GM12801 (cell line): ENCODE measurements at regions not wholly inside any gene's neighbourhood (a gene's known extent, or its start where the extent isn't known, plus 50 kb on each side); places are given as distances from the start of the nearest gene placed in this dataset.

ENCODE experiments used
- CTCF ChIP-seq: IDR thresholded peaks from one replicate; pipeline ENCODE4 v1.5.1; 2011; ENCODE audit warnings: control low read depth; ENCODE audit not compliant: insufficient read length; ENCODE audit errors: extremely low read depth

GRCh38 chr12:107386569-107386968 is 293.2 kb upstream of the CRY1 start:
- TF ChIP-seq CTCF, result no peak

DNA sequence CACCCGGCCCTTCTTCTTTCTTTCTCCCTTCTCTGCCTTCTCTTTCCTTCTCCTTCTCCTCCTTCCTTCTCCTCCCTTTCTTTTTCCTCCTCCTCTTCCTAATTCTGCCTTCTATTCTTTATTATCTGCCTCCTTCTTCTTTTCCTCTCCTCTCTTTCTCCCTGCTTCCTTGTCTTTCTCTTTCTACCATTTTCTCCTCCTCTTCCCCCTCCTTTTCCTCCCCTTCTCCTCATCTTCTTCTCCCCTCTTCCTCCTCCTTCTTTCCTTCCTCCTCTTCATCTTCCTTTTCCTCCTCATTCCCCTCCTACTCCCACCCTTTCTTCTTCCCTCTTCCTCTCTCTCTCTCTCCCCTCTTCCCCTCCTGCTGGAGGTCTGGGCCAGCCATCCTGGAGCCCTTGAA is 294.9 kb upstream of the CRY1 start:
- TF ChIP-seq CTCF, result no peak

GRCh38 chr12:107390414-107390813 is 295.2 kb upstream of the PWP1 start:
- TF ChIP-seq CTCF, result no peak

DNA sequence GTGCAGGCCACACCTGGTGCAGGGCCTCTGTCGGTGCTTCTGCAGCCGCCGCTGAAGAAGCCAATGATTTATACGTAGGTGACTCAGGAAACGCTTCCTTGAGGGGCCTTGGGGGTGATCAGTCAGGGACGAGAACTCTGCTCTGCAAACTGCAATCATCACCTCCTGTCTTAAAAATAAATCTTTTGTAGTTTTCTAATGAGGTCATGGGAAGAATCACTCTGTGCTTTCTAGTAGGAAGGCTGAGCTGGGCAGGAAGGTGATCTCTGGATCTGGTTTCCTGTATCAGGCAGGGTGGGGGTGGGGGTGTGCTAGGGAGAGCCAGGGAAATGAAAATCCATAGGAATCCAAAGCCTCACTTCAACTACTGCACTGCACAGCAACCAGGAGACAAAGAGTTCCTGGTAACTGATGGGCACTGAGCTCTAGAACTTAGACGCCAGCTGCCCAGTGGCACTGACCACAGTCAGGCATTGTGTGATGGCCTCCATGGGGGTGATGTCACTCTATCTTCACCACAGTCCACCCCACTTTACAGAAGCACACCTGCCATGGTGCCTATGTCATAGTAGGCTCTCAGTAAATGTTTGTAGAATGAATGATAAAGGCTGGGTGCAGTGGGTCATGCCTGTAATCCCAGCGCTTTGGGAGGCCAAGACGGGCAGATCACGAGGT is 292.4 kb upstream of the PWP1 start:
- TF ChIP-seq CTCF, result no peak

DNA sequence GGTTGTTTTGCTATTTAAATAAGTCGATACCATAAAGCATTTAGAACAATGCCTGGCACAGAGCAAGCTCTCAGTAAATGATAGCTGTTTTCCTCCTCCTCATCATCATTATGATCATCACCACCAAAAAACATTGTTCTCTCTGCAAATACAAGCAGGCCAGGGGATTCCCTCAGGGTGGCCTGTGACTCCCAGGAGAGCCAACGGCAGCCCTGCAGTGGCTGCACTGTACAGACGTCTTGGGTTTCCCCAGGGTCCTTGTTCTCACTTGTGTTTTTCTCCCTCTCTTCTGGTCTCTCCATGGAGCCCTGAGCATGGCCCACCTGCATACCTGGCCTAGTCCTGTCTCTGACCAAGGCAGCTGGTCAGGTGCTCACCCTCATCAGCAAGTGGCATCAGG is 290.9 kb upstream of the PWP1 start:
- TF ChIP-seq CTCF, result no peak

GRCh38 chr12:107395817-107396216 is 289.8 kb upstream of the PWP1 start:
- no peak for TF ChIP-seq CTCF

DNA sequence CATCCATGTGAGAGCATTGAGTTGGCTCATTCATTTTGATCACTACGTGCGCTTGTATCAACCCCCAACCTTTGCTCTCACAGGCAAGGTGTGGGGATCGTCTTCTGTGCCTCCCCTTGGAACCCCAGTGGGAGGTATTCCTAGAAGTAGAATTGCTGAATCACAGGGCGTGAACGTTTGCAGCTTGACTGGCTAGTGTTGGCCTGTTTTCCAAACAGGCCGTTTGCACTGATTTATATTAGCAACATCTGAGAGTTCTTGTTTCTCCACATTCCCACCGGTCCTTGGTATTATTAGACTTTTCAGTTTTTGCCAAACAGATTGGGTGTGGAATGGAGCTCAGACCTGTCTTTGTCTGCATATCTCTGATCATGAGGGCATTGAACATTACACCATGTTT is 288.6 kb upstream of the PWP1 start:
- no peak for TF ChIP-seq CTCF
